IMR-90 (cell line): ENCODE measurements at regions not wholly inside any gene's neighbourhood (a gene's known extent, or its start where the extent isn't known, plus 50 kb on each side); places are given as distances from the start of the nearest gene placed in this dataset.

Experiments used
- POLR2A ChIP-seq: IDR thresholded peaks from 2 replicates; pipeline ENCODE4 v1.6.1; 2012; ENCODE audit warnings: mild to moderate bottlenecking, low read depth, low read length
- TF ChIP-seq, protein P1 (sequence below): conservative IDR thresholded peaks from 2 replicates; pipeline ENCODE4 v1.5.1; 2012; ENCODE audit warnings: mild to moderate bottlenecking, low read depth, low read length, improper control_type of control experiment

DNA sequence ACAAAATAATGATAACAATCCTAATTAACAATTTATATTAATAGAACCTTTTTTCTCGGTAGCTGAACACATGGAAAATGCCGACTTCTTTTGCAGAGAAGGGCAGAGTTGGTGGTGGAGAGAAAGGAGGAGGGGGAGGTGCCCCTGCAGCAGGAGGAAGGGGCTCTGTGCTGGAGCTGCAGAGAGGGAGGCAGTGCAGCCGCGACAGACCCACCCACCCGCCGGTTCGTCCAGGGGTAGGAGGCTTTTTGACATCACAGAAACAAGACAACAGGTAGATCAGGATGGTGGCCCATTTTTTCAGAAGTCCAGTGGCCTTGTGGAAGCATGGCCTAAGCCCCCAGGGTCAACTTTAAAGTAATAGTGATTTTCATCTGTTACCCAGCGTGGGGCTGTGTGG, 321.1 kb upstream of the SALL3 start:
- TF ChIP-seq POLR2A, result no peak
- TF ChIP-seq, protein P1, sequence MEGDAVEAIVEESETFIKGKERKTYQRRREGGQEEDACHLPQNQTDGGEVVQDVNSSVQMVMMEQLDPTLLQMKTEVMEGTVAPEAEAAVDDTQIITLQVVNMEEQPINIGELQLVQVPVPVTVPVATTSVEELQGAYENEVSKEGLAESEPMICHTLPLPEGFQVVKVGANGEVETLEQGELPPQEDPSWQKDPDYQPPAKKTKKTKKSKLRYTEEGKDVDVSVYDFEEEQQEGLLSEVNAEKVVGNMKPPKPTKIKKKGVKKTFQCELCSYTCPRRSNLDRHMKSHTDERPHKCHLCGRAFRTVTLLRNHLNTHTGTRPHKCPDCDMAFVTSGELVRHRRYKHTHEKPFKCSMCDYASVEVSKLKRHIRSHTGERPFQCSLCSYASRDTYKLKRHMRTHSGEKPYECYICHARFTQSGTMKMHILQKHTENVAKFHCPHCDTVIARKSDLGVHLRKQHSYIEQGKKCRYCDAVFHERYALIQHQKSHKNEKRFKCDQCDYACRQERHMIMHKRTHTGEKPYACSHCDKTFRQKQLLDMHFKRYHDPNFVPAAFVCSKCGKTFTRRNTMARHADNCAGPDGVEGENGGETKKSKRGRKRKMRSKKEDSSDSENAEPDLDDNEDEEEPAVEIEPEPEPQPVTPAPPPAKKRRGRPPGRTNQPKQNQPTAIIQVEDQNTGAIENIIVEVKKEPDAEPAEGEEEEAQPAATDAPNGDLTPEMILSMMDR, result no peak
